Stimulated activated CD8-positive, alpha-beta memory T cell treated with anti-CD3 and anti-CD28 coated beads, Interleukin-4, amount 100 ng/mL, for 48 hours (primary cell): ENCODE measurements at regions not wholly inside any gene's neighbourhood (a gene's known extent, or its start where the extent isn't known, plus 50 kb on each side); places are given as distances from the start of the nearest gene placed in this dataset.

Source experiments
- DNase-seq: peaks from one replicate; pipeline ENCODE4 v3.0.0-alpha.2; 2020

DNA sequence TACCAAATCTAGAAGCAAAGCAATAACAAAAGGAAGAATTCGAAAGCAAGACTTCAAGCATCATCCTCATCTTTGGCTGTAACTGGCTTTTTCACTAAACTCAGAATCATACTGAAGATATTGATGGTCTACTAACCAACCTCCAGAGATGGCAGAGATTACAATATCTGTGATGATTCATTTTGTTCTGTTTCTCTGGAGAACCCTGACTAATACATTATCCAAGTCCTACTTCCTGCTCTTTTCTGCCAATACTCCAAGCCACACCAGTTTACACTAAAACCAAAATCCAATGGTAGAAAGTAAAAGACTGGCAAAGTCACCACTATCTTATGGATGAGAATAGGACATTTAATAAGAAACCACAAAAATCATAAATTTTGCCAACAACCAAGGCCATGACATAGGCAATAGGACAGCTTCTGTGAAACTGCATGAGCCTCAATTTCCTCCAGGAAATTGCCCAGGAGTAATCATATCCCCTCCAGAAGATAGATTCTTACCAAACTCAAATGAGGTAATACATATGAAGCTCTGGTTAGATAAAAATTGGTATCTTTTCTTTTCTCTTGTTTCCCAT lies 159.8 kb downstream of the METTL4 start:
- DNase-seq: no peak

DNA sequence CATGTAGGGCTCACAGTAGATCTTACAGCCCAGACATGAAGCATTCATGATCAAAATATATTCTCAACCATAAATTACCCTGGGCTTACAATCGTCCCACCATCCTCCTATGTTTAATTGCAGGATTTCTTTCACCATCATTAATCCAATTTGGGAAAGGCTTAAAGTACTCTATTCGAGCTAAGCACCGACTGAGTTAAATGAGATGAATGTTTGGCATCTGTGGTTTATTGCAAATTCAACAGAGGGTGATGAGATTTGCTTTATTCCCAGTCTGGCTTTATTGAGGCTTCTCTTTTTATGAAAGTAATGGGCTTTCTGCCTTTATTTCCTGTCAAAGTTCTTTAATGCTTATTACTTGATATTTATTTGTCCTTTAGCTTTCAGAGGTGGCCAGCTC lies 159.0 kb downstream of the METTL4 start:
- no peak for DNase-seq

DNA sequence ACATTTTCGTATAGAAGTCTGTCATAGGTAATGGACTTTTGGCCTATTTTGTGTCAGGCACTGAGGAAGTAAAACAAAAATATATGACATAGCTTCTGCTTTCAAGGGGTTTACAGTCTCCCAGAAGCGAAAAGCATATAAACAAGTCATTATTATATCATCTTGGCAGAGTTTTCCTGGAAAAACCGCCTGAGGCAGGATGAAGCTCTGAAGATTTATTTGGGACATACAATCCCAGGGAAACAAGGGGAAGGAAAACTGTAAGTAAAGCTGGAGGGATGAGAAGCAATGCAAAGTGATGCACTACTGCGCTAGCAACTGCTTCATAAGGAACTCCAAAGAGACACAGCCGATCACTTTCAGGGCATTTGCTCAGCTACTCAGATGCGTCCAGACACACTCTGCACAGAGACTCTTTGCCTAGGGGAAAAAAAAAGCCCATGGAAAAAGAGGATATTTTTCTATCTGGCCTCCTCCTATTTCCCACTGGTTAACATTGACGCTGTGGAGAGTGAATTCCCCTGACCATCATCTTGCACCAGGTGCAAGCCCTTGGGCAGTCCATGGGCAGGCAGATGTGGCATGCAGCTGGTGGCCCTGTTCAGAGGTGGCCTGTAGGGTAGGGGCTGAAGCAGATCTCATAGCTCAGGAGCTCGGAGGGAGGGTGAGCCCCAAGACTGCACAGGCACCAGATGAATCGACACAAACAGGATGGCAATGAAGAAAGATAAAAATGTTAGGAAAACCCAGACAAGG lies 158.1 kb downstream of the METTL4 start:
- no peak for DNase-seq

DNA sequence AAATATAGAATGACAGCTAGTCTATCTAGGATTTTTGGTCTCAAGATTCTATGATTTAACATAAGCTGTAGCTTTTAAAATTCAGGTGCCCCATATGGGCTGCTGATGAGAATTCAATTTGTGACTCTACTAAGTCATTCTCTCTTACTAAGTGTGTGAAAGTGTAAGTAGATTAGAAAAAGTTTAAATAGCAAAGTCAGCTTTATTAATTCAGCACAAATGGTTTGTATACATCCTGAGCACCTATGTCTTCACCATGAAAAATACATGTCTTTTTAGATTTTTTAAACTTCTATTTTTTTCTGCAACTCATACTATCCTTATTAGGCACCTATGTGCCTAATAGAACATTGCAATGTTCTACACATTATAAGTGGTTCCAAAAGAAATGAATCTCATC lies 157.1 kb downstream of the METTL4 start:
- no peak for DNase-seq

DNA sequence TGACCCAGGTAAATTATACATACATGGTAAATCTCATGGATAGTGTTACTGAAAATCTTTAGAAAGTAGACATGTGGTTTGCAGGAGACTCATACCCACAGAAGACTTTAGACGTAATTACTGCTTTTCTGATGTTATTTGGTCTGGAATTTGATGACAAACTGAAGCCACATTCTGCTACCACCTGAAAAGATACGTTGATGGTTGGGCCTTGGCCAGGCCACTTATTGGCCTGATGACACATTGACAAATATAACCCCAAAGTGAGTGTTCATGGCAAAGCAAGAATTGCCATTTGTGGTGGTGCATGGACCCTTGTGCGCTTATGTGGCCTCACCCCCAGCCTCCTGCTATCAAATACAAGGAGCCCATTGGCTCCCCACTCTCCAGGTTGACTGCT lies 155.6 kb downstream of the METTL4 start:
- DNase-seq: no peak

DNA sequence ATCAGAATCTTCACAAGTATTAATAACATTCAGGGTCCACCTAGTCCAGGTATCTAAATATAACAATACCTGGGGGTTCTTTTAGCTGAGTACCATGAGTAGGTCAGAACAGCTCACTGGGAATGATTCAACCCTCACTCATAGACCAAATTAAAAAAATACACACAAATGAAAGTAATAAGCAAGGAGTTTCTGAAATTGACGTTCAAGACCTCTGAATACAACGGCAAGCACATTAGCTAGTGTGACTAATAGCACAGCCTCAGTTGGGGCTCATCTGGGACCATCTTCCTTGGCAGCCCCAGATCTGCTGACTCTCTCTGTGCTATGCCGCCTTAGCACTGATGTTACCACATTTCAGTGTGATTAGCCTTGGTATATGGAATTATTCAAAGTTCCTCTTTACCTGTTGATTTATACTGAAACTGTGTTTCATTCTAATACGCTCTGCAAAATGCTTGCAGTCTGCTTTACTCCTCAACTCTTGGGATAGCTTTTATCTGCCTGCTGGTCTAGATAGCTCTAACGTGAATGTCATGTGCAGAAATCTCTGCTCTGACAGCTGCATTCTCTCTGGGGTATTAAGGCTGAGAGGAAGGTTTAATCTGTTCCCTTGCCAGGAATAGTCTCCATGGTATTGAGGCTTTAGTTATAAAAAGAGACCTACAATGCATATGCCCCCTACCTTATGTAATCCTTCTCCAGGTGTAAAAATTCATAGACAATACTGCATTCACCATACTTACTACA lies 153.3 kb downstream of the METTL4 start:
- no peak for DNase-seq

DNA sequence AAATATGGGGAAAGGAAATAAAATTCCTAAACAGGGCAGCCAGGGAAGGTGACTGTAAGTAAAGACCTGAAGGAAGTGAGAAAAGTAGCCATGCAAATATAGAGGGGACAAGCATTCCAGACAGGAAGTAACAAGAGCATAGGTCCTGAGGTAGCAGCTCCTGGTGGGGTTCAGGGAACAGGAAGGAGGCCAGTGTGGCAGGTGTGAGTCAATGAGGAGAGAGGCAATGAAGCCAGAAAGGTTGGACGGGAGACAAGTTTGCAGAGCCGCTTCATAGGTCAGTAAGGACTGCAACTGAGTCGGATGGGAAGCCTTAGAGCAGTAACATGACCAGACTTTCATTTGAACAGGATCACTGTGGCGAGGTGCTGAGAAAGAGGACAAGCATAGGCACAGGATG lies 150.9 kb downstream of the METTL4 start:
- no peak for DNase-seq

DNA sequence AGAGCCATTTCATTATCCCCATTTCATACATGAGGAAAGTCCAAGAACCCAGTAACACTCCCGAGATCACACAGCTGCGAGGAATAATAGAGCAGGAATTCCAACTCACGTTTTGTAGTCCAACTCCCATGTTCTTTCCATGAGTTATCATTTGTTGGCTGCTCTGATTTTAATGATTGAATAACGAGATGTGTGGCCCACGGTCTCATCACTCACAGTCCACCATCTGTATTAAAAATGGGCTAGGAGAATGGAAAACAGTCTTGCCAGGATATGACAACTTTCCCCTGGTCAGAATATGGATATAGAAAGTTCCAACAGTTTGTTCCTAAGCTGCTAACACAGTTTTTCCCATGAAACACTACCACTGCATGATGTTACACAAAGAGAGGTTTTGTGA lies 147.5 kb downstream of the METTL4 start:
- DNase-seq: no peak

DNA sequence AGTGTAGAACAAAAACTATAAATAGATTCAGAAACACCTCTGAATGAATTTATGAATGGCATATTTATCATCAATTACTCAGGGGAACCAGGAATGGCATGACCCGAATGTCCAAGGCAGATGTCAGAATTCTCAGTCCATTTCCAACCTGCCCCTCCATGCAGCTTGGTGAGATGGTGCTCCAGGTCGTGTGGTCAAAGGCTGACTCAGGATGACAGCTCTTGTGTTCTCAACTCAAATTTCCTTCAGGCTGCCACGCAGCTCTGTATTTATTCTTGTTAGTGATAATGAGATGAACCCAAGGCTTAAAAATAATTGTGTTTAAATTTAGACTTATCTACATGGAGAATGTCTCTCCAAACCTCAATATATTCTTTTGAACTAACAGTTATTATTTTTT lies 146.9 kb downstream of the METTL4 start:
- DNase-seq: no peak

DNA sequence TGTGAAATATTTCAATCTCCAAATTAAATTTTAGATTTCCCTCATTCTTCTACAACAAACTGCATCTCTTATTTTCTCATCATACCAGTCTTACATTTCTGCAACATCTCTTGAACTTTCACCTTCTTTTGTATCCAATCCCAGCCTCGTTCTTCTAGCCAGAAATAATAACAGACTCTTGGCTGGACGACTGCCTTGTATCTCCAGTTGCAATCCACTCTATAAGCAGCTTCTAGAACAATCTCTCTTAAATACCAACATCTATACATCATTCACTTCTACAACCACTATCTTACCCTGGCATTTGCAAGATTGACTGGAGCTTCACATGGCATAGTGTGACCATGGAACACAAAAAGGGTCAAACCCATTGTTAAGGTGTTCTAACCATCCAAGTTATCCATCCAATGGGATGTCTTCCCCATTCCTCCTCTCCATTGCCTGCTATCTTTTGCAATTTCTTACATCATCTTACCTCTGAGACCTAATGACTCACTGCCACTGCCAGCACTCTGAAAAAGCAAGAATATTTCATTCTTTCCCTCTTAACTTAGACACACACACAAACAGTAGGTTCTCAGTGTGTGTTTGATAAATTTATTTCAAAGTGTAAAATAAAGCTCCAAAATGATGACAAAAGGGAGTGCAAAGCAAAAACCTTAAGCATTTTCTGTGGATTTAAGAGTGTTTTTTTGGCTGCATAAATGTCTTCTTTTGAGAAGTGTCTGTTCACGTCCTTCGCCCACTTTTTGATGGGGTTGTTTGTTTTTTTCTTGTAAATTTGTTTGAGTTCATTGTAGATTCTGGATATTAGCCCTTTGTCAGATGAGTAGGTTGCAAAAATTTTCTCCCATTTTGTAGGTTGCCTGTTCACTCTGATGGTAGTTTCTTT lies 145.6 kb downstream of the METTL4 start:
- no peak for DNase-seq

DNA sequence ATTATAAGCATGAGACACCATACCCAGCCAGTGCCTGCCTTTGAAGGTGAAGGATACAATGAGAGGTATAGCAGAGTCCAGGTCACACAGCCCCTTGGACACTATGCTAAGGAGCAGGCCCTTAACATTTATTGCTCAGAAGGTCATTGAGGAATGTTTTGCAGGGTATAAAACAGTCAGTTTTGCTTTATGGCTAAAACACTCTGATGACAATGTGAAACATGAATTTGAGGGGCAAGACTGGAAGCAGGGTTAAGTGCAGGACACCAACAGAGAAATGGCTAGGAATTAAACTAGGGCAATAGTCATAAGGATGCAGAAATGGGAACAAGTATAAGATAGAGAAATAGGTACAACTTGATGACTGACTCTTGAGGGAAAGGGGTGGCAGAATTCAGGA lies 141.1 kb downstream of the METTL4 start:
- DNase-seq: no peak

DNA sequence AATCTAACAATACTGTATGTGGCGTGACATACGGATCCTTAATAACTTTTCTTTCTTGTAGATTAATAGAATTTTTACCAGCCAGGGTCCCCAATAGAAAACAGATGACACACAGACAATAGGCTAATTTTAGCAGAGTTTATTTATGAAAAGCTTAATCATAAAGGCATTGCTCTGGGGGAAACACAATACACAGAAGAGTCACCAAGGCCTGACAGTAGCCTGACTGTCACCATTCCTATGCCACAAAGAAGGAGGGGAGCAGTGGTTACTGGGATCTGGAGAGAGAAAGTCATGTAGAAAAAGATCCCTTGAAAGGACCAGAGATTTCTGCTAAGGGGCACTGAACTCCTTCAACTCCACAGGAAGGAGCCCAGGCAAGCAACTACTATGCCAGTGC lies 139.5 kb downstream of the METTL4 start:
- DNase-seq: no peak

DNA sequence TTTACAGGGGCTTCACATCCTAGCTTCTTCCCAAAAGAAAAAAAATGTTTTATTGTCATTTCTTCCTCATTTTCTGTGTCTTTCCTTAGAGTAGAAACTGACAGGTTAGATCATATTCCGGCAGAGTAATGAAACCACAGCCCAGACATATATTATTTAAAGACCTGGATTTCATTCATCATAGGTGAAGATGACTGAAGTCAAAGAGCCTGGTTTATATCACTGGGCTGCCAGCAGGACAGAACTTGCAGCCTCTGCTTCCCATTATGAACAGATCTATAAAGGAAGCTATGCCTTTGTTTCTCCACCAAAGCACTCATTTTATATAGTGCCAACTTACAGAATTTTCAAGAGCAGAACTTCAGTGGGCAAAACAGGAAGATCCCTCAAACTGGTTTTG lies 137.9 kb downstream of the METTL4 start:
- no peak for DNase-seq

DNA sequence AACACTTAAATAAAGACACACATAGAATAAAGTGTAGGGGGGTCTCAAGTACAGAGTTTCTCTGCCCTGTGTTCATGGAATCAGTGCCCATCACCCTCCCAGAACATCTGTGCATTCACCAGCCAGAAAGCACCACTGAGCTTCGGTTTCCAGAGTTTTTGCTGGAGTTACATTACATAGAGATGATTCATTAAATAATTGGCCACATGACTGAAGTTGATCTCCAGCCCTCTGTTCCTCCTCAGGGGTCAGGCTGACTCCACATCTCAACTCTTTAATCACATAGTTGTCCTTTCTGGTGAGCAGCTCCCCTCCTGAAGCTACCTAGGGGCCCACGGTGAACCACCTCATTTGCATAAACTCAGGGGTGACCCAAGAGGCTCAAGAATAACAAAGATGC lies 129.8 kb downstream of the METTL4 start:
- no peak for DNase-seq

DNA sequence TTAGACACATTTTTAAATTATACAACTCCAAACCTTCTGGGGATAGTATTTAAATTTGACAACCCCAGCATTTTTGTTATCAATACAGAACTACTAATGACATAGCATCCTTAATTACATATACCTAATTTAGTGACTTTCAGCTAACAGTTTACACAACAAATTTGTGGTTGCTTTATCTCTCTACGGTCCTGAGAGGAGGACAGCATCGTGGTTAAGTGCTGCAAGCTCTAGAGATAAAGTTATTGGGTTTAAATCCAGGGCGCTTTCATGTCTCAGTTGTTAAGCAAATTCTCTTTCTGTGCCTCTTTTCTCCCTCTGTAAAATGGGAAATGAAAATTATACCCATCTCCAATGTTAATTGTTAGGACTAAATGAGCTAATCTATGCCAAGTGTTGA lies 129.3 kb downstream of the METTL4 start:
- DNase-seq: no peak

DNA sequence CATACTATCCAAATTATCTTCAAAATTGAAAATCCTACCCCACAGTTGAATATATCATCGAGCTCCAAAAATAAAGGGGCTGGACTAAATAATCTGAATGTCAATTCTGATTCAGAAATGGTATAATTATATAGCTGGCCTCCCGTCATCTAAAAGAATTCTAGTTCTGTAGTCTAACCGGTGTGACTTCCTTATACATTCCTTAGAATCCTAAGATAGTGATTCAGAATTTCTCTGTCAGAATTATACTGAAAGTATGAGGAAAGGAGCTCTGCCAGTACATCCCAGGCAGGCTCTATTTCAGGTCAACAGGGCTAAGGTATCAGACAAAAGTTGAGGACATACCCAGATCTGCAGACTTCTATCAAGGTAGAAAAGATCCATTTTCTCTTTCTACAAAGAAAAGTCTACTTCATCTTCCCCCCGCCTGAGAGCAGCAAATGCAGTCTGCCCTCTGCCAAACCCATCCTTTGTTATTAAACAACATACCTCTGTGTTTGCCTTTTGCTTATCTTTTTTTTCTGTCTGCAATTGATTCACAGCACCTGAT lies 128.5 kb downstream of the METTL4 start:
- no peak for DNase-seq

DNA sequence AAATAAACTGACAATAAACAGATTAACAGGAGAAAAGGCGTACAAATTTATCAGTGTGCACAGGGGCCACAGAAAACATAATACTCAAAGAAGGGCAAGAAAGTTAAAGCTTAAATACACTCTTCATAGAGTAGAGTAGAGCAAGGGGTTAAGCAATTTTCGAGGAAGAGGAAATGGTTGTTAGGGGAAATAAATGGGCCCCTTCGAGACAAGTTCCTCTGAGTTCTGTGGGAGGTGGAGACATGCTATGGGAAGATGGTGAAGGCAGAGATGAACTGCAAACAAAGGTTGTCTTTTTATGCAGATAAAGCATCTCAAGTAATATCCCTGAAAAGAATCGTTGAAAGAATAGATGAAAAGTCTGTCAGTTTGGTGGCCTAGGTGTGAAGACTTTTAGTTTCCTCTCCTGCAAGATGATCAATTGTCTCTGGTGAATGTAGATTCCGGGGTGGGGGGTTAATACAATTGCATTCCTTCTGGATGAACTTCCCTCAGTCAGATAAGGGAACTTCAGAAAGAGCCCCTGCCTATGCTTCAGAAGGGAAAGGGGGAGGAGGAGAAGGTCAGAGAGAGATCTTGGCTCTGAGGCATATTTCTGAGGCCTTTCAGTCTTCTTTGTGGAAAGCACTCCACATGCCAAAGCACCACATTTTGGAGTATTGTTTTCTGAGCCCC lies 127.0 kb downstream of the METTL4 start:
- no peak for DNase-seq

DNA sequence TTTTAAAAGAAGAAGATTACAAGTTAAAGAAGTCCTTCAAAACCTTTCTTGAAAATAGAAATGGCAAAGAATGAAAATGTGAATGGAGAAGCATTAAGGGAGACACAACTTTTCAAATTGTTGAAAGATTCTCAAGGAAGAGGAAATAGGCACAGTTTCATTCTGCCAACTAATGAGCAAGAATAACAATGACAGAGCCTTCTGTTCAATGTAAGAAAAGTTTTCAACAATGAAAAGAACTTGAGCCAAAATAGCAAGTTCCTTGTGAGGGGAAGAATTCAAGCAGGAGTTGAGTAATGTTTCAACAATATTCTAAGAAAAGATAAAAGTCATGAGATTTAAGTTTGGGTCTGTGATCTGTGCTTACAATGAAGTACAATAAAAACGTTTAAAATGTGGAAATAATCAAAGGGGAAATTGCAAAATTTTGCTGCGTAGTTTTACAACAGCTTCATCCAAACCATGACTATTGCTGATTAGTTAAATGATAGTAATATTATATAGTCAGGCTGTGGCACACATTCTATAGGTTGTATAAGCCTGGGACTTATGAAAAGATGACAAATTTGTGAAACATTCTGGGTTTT lies 122.6 kb downstream of the METTL4 start:
- no peak for DNase-seq

DNA sequence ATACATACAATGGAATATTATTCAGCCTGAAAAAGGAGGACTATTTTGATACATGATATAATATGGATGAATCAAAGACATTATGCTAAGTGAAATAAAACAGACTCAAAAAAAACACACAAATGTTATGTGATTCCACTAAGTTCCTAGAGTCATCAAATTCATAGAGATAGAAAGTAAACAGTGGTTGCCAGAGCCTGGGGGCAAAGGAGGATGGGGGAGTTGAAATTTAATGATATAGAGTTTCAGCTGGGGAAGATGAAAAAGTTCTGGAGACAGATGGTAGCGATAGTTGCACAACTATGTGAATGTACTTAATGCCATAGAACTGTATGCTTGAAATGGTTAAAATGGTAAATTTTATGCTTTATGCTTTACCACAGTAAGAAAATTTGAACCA lies 119.7 kb downstream of the METTL4 start:
- no peak for DNase-seq

DNA sequence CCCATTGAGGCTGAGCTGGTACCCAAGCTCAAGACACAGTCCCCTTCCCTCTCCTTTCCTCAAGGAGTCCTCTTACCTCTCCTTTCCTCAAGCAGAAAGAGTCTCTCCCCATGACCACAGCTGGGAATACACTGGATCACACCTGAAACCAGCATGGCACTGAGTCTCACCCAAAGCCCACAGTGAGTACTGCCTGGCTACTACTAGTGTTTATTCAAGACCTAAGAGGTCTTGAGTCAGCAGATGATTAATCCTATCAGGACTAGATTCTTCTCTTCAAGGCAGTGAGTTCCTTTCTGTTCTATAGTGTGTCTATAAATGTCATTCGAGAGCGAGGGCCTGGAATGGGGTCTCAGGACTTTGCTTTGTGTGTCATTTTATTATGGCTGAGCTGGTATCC lies 111.4 kb downstream of the METTL4 start:
- no peak for DNase-seq

DNA sequence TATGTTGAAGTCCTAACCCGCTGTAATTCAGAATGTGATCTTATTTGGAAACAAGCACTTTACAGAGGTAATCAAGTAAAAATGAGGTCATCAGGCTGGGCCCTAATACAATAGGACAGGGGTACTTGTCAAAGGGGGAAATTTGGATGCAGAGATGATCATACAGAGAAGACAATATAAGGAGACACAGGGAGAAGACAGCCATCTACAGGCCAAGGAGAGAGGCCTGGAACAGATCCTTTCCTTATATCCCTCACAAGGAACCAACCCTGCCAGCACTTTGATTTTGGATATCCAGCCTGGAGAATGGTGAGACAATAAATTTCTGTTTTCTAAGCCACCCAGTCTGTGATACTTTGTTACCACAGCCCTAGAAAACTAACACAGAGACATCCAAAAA lies 104.3 kb downstream of the METTL4 start:
- DNase-seq: no peak

DNA sequence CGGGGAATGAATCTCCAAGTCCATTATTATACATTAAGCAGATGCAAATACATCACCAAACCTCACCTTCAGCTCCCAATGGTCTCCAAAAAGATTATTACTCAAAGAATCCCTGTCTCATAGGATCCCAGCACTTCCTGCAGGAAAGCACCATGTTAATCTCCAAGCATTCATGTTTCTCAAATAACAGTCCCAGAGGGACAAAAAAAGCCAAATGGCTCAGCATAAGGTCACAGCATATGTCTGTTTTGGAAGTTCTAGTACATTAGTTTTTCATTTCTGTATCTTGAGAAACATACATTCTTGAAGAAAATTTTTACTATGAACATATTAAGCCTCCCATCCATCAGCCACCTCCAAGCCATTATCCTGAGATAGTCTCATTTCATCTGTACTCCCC lies 103.3 kb downstream of the METTL4 start:
- no peak for DNase-seq
